K562 (cell line): ENCODE measurements at regions not wholly inside any gene's neighbourhood (a gene's known extent, or its start where the extent isn't known, plus 50 kb on each side); places are given as distances from the start of the nearest gene placed in this dataset.

ENCODE experiments used
- ATAC-seq: fragments of 200-7000 bp; cut with Tn5 transposase; 3 replicates; pipeline ENCODE4 v1.9.1; 2020; ENCODE audit warnings: moderate library complexity
- BruUV-seq: library from RNA; stranded (reverse); fragments of 400-500 nt; replicated peaks from 2 replicates; lab custom pipeline; 2021; lab: Mats Ljungman, UMichigan
- CTCF ChIA-PET: fragments of 300-600 bp; formaldehyde crosslinking; extraction: SDS; loops from one replicate; lab custom pipeline; 2021; ENCODE audit warnings: low intra/inter-chr PET ratio; lab: Yijun Ruan, JAX
- POLR2A ChIA-PET: fragments of 300-600, 350-650 bp; sonication (Branson Sonifier 250); formaldehyde crosslinking; extraction: SDS; loops from one replicate; lab custom pipeline; 2021; ENCODE audit warnings: antibody characterized with exemption, inconsistent platforms; lab: Yijun Ruan, JAX
- DNase-seq, 4 experiments: peaks; one replicate each; pipeline versions ENCODE4 v3.0.0 to v3.0.0-alpha.2; 2011 to 2018; ENCODE audit warnings: low spot score in 3 of 4, mixed read lengths in 3 of 4; ENCODE audit errors: extremely low read depth in 1 of 4
- FAIRE-seq: peaks from 2 replicates; lab custom pipeline; 2011; peaks lifted over from hg19 to GRCh38; lab: Jason Lieb, UNC
- H2AFZ ChIP-seq: 2 replicates; pipeline ENCODE4 v1.6.0; 2011; ENCODE audit warnings: low read depth, low read length, control low read depth, inconsistent platforms
- H3K27ac ChIP-seq: fragments of 200-600 bp; 3 replicates; pipeline ENCODE4 v1.8.0; 2011; ENCODE audit warnings: low read depth, mild to moderate bottlenecking, control low read depth, inconsistent platforms, low read length, moderate library complexity, mixed read lengths; ENCODE audit errors: extremely low read depth
- H3K27me3 ChIP-seq, 2 experiments: fragments of 300-600 bp in 1 of 2; 2 replicates in 1 of 2; 3 replicates in 1 of 2; pipeline versions ENCODE4 v1.6.0 to v1.8.0; 2011; ENCODE audit warnings: inconsistent platforms in 2 of 2, low read length in 2 of 2, mild to moderate bottlenecking in 1 of 2, mixed read lengths in 1 of 2, moderate library complexity in 1 of 2; ENCODE audit not compliant: control insufficient read depth in 2 of 2, insufficient read depth in 2 of 2
- H3K36me3 ChIP-seq: fragments of 300-600 bp; 3 replicates; pipeline ENCODE4 v1.8.0; 2011; ENCODE audit warnings: mild to moderate bottlenecking, low read length, inconsistent platforms; ENCODE audit not compliant: control insufficient read depth, insufficient read depth
- H3K4me1 ChIP-seq, 2 experiments: fragments of 200-600 bp in 1 of 2; replicated peaks in 1 of 2; 2 replicates in 1 of 2; 3 replicates in 1 of 2; pipeline versions ENCODE4 v1.5.1 to v1.8.0; 2011; ENCODE audit warnings: inconsistent platforms in 2 of 2, low read length in 2 of 2, mild to moderate bottlenecking in 1 of 2, mixed read lengths in 1 of 2, moderate library complexity in 1 of 2; ENCODE audit not compliant: control insufficient read depth in 2 of 2, insufficient read depth in 2 of 2
- H3K4me2 ChIP-seq: 2 replicates; pipeline ENCODE4 v1.6.1; 2011; ENCODE audit warnings: low read length, control low read depth, inconsistent platforms, mixed read lengths; ENCODE audit not compliant: insufficient read depth
- H3K4me3 ChIP-seq: fragments of 200-600 bp; sonication (generic), shearing (Covaris generic); 2 replicates; pipeline ENCODE4 v1.5.1; 2016; ENCODE audit warnings: control low read depth, inconsistent platforms
- H3K79me2 ChIP-seq: fragments of 200-600 bp; 3 replicates; pipeline ENCODE4 v1.8.0; 2011; ENCODE audit warnings: low read length, inconsistent platforms; ENCODE audit not compliant: control insufficient read depth, insufficient read depth
- H3K9ac ChIP-seq, 2 experiments: 2 replicates each; pipeline versions ENCODE4 v1.6.0 to v1.6.1; 2011; ENCODE audit warnings: low read depth in 2 of 2, low read length in 2 of 2, control low read depth in 1 of 2, inconsistent platforms in 1 of 2, mild to moderate bottlenecking in 1 of 2, mixed read lengths in 1 of 2; ENCODE audit not compliant: insufficient read depth in 1 of 2
- H3K9me1 ChIP-seq: one replicate; pipeline ENCODE4 v1.6.0; 2011; ENCODE audit warnings: inconsistent platforms, mild to moderate bottlenecking, low read length, moderate library complexity; ENCODE audit not compliant: control insufficient read depth, insufficient read depth
- H3K9me3 ChIP-seq: replicated peaks from 2 replicates; pipeline ENCODE4 v1.5.1; 2011; ENCODE audit warnings: low read depth, low read length, inconsistent platforms; ENCODE audit not compliant: control insufficient read depth, insufficient read depth
- H4K20me1 ChIP-seq: replicated peaks from 2 replicates; pipeline ENCODE4 v1.6.1; 2011; ENCODE audit warnings: low read length, inconsistent platforms, mixed read lengths; ENCODE audit not compliant: control insufficient read depth, insufficient read depth
- ARID2 ChIP-seq: fragments of 450-650 bp; IDR thresholded peaks from 2 replicates; pipeline ENCODE4 v1.6.1; 2017; ENCODE audit warnings: antibody characterized with exemption, mild to moderate bottlenecking
- BHLHE40 ChIP-seq: IDR thresholded peaks from 2 replicates; pipeline ENCODE4 v1.6.1; 2011; ENCODE audit warnings: low read length, improper control_type of control experiment
- CHCHD3 ChIP-seq: fragments of 250-450 bp; sonication (Bioruptor Pico); IDR thresholded peaks from 2 replicates; pipeline ENCODE4 v2.1.2; 2022; ENCODE audit warnings: mild to moderate bottlenecking
- EGR1 ChIP-seq: fragments of 450-650 bp; conservative IDR thresholded peaks from 2 replicates; pipeline ENCODE4 v1.6.1; 2017; ENCODE audit warnings: mild to moderate bottlenecking
- FIP1L1 ChIP-seq: fragments of 200-400 bp; formaldehyde crosslinking; IDR thresholded peaks from 2 replicates; pipeline ENCODE4 v1.6.1; 2018; ENCODE audit warnings: mild to moderate bottlenecking, low read depth, low read length; ENCODE audit not compliant: poor library complexity, severe bottlenecking
- GABPB1 ChIP-seq: sonication (generic); formaldehyde crosslinking; IDR thresholded peaks from 2 replicates; pipeline ENCODE4 v1.8.0; 2022; ENCODE audit warnings: mild to moderate bottlenecking, missing genetic modification reagents
- GATAD2A ChIP-seq: fragments of 450-650 bp; IDR thresholded peaks from 2 replicates; pipeline ENCODE4 v1.6.1; 2017
- MAFF ChIP-seq: IDR thresholded peaks from 2 replicates; pipeline ENCODE4 v1.6.1; 2012; ENCODE audit warnings: low read length, improper control_type of control experiment
- MEF2D ChIP-seq: conservative IDR thresholded peaks from 2 replicates; pipeline ENCODE4 v1.6.1; 2016; ENCODE audit warnings: low read depth, missing genetic modification characterization, missing compliant biosample characterization
- MTA2 ChIP-seq: fragments of 450-650 bp; IDR thresholded peaks from 2 replicates; pipeline ENCODE4 v1.6.1; 2016; ENCODE audit warnings: low read depth
- MTF1 ChIP-seq: fragments of 250-450 bp; sonication (Bioruptor Pico); IDR thresholded peaks from 2 replicates; pipeline ENCODE4 v1.9.0; 2021; ENCODE audit warnings: moderate library complexity, mild to moderate bottlenecking, inconsistent platforms, borderline replicate concordance
- NEUROD1 ChIP-seq: fragments of 150-350 bp; IDR thresholded peaks from 2 replicates; pipeline ENCODE4 v1.6.1; 2014; ENCODE audit warnings: borderline replicate concordance, low read length, low read depth; ENCODE audit not compliant: partially characterized antibody
- NRF1 ChIP-seq, 2 experiments: fragments of 450-650 bp; IDR thresholded peaks in 1 of 2; conservative IDR thresholded peaks in 1 of 2; 2 replicates each; pipeline ENCODE4 v1.6.1; 2014; ENCODE audit warnings: mild to moderate bottlenecking in 2 of 2
- NUFIP1 ChIP-seq: fragments of 450-650 bp; IDR thresholded peaks from 2 replicates; pipeline ENCODE4 v1.6.1; 2018; ENCODE audit not compliant: partially characterized antibody
- PCBP1 ChIP-seq: fragments of 200-400 bp; formaldehyde crosslinking; IDR thresholded peaks from 2 replicates; pipeline ENCODE4 v1.6.1; 2018; ENCODE audit warnings: mild to moderate bottlenecking, low read depth, low read length; ENCODE audit not compliant: poor library complexity, severe bottlenecking
- SAFB ChIP-seq: fragments of 200-400 bp; formaldehyde crosslinking; IDR thresholded peaks from 2 replicates; pipeline ENCODE4 v1.6.1; 2017; ENCODE audit warnings: low read depth, low read length, borderline replicate concordance
- SMAD1 ChIP-seq: fragments of 150-350 bp; IDR thresholded peaks from 2 replicates; pipeline ENCODE4 v1.6.1; 2014; ENCODE audit warnings: low read length, low read depth; ENCODE audit not compliant: partially characterized antibody
- ZC3H8 ChIP-seq: fragments of 450-650 bp; IDR thresholded peaks from 2 replicates; pipeline ENCODE4 v1.6.1; 2017
- ZEB2 ChIP-seq: fragments of 450-650 bp; IDR thresholded peaks from 2 replicates; pipeline ENCODE4 v1.6.1; 2016
- ZNF586 ChIP-seq: fragments of 450-650 bp; formaldehyde crosslinking; conservative IDR thresholded peaks from 2 replicates; pipeline ENCODE4 v1.4.0; 2020; ENCODE audit warnings: mild to moderate bottlenecking, moderate library complexity
- WGBS: fragments of 100-300 bp; shearing (Covaris generic); methylation state at CpG from one replicate; pipeline ENCODE4 v1.1.6; 2016; ENCODE audit warnings: low coverage, mixed read lengths; ENCODE audit not compliant: insufficient coverage; ENCODE audit errors: missing lambda C conversion rate; 5-methylcytosine and 5-hydroxymethylcytosine counted together
- in situ Hi-C: fragments of 300-500 bp; cut with MboI; formaldehyde crosslinking; loops from 4 replicates; pipeline ENCODE4 v1.15.0; 2018; ENCODE audit warnings: inconsistent platforms, mixed read lengths
- intact Hi-C: fragments of 100-400 bp; cut with micrococcal nuclease; formaldehyde crosslinking; loops from 2 replicates; pipeline ENCODE4 v1.14.2; 2022
- TF ChIP-seq, protein P1 (sequence below): fragments of 450-650 bp; formaldehyde crosslinking; IDR thresholded peaks from 2 replicates; pipeline ENCODE4 v1.4.0; 2020; ENCODE audit warnings: mild to moderate bottlenecking

DNA sequence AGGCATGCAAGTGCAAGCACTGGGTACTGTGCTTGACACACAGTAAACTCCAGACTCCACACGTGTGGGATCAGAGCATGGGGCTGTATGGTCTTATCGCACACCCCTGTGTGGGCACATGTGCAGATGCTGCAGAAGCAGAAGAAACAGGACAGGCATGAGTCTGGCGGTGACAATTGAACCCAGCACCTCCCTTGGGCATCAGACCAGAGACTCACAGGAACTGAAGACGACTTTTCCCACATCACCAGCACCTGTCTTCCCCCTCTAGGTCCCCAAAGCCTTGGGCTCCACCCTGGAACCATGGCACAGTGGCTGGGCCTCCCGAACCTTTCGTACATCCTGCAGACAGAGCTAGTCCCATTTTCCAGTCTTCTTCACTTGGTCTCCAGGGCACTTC lies 126.4 kb upstream of the CDH5 start:
- Histone ChIP-seq H3K9me1 (no peaks in the 10 kb centered on the region), H3K9me3 (no peaks in the 10 kb centered on the region), H3K36me3 (no peaks in the 10 kb centered on the region), H3K27me3 (peaks cover 0 to 6% of the 10 kb centered on the region in 2 experiments; a peak in 1 of 5 replicates), H3K4me3 (no peak overlapping the region), H3K79me2 (no peaks in the 10 kb centered on the region), H3K4me1 (no peaks in the 10 kb centered on the region), H3K9ac (no peak overlapping the region), H3K27ac (no peak overlapping the region), H2AFZ (no peak overlapping the region)
- DNase-seq (no peak), ATAC-seq (no peak)
- CTCF ChIA-PET, result no interaction called here
- no TSS peak for BruUV-seq
- in situ Hi-C loops, result no loop called here
- TF ChIP-seq NRF1 (conservative IDR thresholded peaks at IDR 0.05 in 1 of 2, IDR thresholded peaks at IDR 0.05 in 1 of 2) (no peak), MAFF (no peak), SMAD1 (no peak), GABPB1 (CRISPR knock-in tag) (no peak), NUFIP1 (no peak)
- TF ChIP-seq, all 486 proteins: peak for 0
- intact Hi-C loops, result no loop called here
- no peaks in the 10 kb centered on the region for H4K20me1 ChIP-seq
- no peak for FAIRE-seq
- POLR2A ChIA-PET, result interaction anchor here (0.7 kb wide), 1 partner anchor 849 kb away, joined by 3 read pairs; no protein-coding TSS in a partner anchor
- WGBS, result 0% methylated on average over 6 of the region's 6 CpGs
- no peak overlapping the region for H3K4me2 ChIP-seq

DNA sequence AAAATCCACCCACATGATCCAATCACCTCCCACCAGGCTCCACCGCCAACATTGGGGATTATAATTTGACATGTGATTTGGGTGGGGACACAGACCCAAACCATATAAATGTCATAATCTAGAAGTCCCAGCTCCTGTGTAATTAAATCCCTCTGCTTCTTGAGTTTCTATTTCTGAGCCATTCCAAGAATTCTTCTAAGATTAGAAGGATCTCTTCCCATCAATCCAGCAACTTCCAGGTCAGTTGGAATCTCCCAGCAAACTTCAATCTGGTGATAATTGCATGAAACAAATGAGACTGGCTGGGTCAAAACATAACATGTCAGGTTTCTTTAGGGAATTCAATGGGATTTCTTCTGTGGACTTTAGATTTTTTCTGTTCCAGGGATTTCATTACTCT lies 127.8 kb upstream of the CDH5 start:
- no peak for FAIRE-seq
- ChIA-PET POLR2A (no interaction called here), CTCF (no interaction called here)
- no peaks in the 10 kb centered on the region for H3K36me3 ChIP-seq
- H2AFZ ChIP-seq, result no peak overlapping the region
- no peak overlapping the region for H3K9ac ChIP-seq
- H3K27me3 ChIP-seq, result peaks cover 0 to 4% of the 10 kb centered on the region in 2 experiments; a peak in 1 of 5 replicates
- H3K4me1 ChIP-seq, result no peaks in the 10 kb centered on the region
- no peaks in the 10 kb centered on the region for H3K9me3 ChIP-seq
- H3K4me2 ChIP-seq, result no peak overlapping the region
- no peak for ATAC-seq
- WGBS, result 0% methylated on average over 1 of the region's 1 CpG
- H3K4me3 ChIP-seq, result no peak overlapping the region
- in situ Hi-C loops, result no loop called here
- intact Hi-C loops, result no loop called here
- no peaks in the 10 kb centered on the region for H4K20me1 ChIP-seq
- no peak overlapping the region for H3K27ac ChIP-seq
- no peaks in the 10 kb centered on the region for H3K9me1 ChIP-seq
- no peak for DNase-seq
- BruUV-seq, result no TSS peak
- H3K79me2 ChIP-seq, result no peaks in the 10 kb centered on the region
- TF ChIP-seq ZC3H8 (no peak), EGR1 (no peak), MEF2D (no peak), PCBP1 (no peak), CHCHD3 (no peak), GATAD2A (no peak), BHLHE40 (no peak), ARID2 (no peak), FIP1L1 (no peak), MTA2 (no peak), SAFB (no peak), MTF1 (no peak), ZNF586 (no peak), ZEB2 (no peak), NEUROD1 (no peak)
- TF ChIP-seq, protein P1, sequence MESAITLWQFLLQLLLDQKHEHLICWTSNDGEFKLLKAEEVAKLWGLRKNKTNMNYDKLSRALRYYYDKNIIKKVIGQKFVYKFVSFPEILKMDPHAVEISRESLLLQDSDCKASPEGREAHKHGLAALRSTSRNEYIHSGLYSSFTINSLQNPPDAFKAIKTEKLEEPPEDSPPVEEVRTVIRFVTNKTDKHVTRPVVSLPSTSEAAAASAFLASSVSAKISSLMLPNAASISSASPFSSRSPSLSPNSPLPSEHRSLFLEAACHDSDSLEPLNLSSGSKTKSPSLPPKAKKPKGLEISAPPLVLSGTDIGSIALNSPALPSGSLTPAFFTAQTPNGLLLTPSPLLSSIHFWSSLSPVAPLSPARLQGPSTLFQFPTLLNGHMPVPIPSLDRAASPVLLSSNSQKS (CRISPR knock-in tag), result no peak
